AG04450 (cell line): ENCODE measurements at regions not wholly inside any gene's neighbourhood (a gene's known extent, or its start where the extent isn't known, plus 50 kb on each side); places are given as distances from the start of the nearest gene placed in this dataset.

ENCODE experiments used
- CTCF ChIA-PET: fragments of 300-600, 350-600 bp; formaldehyde crosslinking; extraction: SDS; loops from one replicate; lab custom pipeline; 2022; ENCODE audit warnings: antibody characterized with exemption, inconsistent platforms; lab: Charles Lee
- POLR2A ChIA-PET: fragments of 350-600 bp; formaldehyde crosslinking; extraction: SDS; loops from one replicate; lab custom pipeline; 2021; ENCODE audit warnings: antibody characterized with exemption, inconsistent platforms; lab: Yijun Ruan, JAX
- DNase-seq: peaks from one replicate; pipeline ENCODE4 v3.0.0-alpha.2; 2011; ENCODE audit warnings: low read depth, low spot score
- H3K27ac ChIP-seq: one replicate; pipeline ENCODE4 v1.5.1; 2012; ENCODE audit warnings: low read depth, low read length, control low read depth
- H3K27me3 ChIP-seq: one replicate; pipeline ENCODE4 v1.6.0; 2012; ENCODE audit warnings: low read length; ENCODE audit not compliant: control insufficient read depth, insufficient read depth
- H3K4me3 ChIP-seq: 2 replicates; pipeline ENCODE4 v1.5.1; 2011; ENCODE audit warnings: mild to moderate bottlenecking, low read depth, low read length, control low read depth
- H3K9me3 ChIP-seq: 2 replicates; pipeline ENCODE4 v1.5.1; 2012; ENCODE audit warnings: low read length; ENCODE audit not compliant: control insufficient read depth, insufficient read depth
- CTCF ChIP-seq: IDR thresholded peaks from 2 replicates; pipeline ENCODE4 v1.5.1; 2011; ENCODE audit warnings: low read depth, low read length, control low read depth, inconsistent platforms

DNA sequence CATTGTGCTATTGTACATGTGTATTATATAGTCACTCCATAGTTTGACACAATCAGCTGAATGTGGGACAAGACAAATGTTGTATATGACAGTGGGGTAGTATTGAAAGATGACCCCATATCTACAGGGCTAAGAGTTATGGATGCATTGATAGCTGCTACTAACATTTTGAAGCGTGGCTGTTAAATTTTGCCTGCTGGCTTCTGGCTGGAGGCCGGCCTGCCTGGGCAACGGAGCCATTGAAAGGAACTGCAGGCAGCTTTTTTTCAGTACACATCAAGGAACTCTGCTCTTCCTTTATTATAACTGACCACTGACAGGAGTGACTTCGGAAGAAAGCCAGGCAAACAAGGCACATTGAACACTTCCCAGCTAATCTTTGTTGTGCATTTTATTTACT is 76.1 kb upstream of the TMEM33 start:
- CTCF ChIA-PET: interaction anchor here (0.5 to 1.1 kb wide), 3 partner anchors 105 to 419 kb away, joined by 3 to 4 read pairs (median 3); no protein-coding TSS in a partner anchor
- peaks cover 11% of the 10 kb centered on the region for H3K27me3 ChIP-seq

DNA sequence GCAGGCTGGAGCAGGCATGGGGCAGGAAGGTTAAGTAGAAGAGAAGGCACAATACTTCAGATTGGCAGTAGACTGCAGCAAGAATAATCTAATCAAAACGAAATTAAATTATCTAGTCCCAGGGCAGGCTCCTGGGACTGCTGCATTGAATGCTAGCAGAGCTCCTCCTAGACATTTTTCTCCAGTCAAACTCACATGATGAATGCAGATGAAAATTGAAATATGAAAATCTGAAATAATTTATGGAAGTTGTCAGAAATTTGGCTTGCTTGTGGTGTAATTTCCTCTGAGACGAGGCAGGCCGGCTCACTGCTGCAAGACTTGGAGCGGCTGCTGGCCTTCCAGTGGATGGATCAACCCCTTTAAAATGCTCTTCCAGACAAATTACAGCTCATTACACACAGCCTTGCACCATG is 78.0 kb upstream of the TMEM33 start:
- CTCF ChIA-PET: no interaction called here
- peaks cover 3% of the 10 kb centered on the region for H3K27me3 ChIP-seq
- no peaks in the 10 kb centered on the region for H3K9me3 ChIP-seq
- POLR2A ChIA-PET: no interaction called here
- H3K4me3 ChIP-seq: no peak overlapping the region
- DNase-seq: no peak
- no peak overlapping the region for H3K27ac ChIP-seq
- no peak for TF ChIP-seq CTCF

More for the DNA sequence above, 76.1 kb upstream of the TMEM33 start:
- POLR2A ChIA-PET: no interaction called here
- Histone ChIP-seq H3K9me3 (no peaks in the 10 kb centered on the region), H3K27ac (no peak overlapping the region), H3K4me3 (no peak overlapping the region)
- no peak for DNase-seq
- no peak for TF ChIP-seq CTCF

DNA sequence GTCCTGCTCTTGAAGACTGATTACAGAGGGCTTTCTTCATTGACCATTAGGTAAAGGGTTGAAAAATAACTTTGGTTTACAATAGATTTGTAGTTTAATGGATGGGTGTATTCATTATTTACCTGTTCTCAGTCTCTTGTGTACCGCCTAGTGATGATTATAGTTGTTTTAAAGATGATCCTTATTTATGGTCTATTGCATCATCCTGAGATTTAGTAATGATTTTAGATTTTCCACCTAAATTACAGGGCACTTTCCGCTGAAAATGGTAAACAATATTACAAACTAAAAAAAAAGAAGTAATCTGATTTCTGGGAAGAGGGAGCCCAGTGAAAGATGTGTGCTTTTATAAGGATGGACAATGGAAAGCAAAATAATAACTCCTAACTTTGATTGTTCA is 78.4 kb upstream of the TMEM33 start:
- ChIA-PET POLR2A (no interaction called here), CTCF (no interaction called here)
- H3K27ac ChIP-seq: no peak overlapping the region
- peaks cover 3% of the 10 kb centered on the region for H3K27me3 ChIP-seq
- DNase-seq: no peak
- H3K4me3 ChIP-seq: no peak overlapping the region
- H3K9me3 ChIP-seq: no peaks in the 10 kb centered on the region
- TF ChIP-seq CTCF: no peak

- ChIA-PET CTCF (no interaction called here), POLR2A (no interaction called here)
- no peak for TF ChIP-seq CTCF
- H3K4me3 ChIP-seq: no peak overlapping the region
- peaks cover under 1% of the 10 kb centered on the region for H3K27me3 ChIP-seq
- no peaks in the 10 kb centered on the region for H3K9me3 ChIP-seq
- DNase-seq: no peak
- no peak overlapping the region for H3K27ac ChIP-seq
Observed at GRCh38 chr4:41853973-41854372, 81.3 kb upstream of the TMEM33 start.

- Histone ChIP-seq H3K27ac (no peak overlapping the region), H3K9me3 (no peaks in the 10 kb centered on the region), H3K4me3 (no peak overlapping the region), H3K27me3 (no peaks in the 10 kb centered on the region)
- TF ChIP-seq CTCF: no peak
- POLR2A ChIA-PET: no interaction called here
- DNase-seq: no peak
- CTCF ChIA-PET: no interaction called here
Observed at GRCh38 chr4:41852229-41852628, 83.0 kb upstream of the TMEM33 start.
